ENCODE measurements at regions not wholly inside any gene's neighbourhood (a gene's known extent, or its start where the extent isn't known, plus 50 kb on each side); places are given as distances from the start of the nearest gene placed in this dataset.
"Not testable (repeated sequence)": the region's sequence is repeated elsewhere in the genome, so short reads cannot be mapped to it uniquely, and the experiment has no call there.

DNA sequence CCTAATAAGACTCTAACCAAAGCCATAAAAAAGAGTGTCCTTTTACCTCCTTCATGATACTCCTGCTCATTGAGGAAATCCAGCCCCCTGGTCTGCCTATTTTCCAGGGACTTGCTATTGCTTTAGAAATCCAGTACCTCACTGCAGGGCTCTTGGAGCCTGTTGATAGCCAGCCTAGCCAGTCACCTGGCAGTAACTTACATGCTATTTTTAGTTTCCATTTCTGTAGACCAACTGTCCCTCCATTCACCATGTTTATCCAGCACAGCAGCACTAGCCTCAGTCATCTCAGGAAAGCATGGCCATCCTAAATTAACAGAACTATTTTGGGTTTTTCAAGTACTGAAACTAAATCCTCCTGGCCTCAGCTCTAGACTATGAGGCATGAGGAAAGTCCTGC lies 91.5 kb upstream of the PHF24 start:
- no peak for TF ChIP-seq CTCF (IDR thresholded peaks at IDR 0.05)
- intact Hi-C loops (cut with DNase I), result no loop called here
- Histone ChIP-seq H3K27me3 (no peaks in the 10 kb centered on the region), H3K4me1 (no peaks in the 10 kb centered on the region), H3K27ac (no peak overlapping the region), H3K4me3 (no peak overlapping the region), H3K36me3 (no peaks in the 10 kb centered on the region), H3K9me3 (no peaks in the 10 kb centered on the region)
- FAIRE-seq (no peak), ATAC-seq (no peak), DNase-seq (no peak)

DNA sequence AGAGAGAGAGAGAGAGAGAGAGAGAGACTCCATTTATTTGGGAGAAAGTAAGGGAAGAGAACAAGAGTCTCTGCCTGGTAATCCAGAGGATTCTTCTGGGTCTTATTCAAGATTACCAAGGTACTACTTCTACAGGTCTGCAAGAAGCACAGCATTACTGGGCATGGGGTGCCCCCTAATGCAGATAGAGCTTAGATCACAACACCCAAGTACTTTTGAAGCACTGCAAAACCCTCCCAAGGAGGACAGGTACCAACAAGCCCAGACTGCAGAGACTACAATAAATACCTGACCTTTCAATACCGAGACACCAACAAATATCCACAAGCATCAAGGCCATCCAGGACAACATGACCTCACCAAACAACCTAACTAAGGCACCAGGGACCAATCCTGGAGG lies 94.7 kb upstream of the PHF24 start:
- H3K27ac ChIP-seq, result no peak overlapping the region
- no peak overlapping the region for H3K4me3 ChIP-seq
- 40 to 68% methylated on average over 1 of the region's 1 CpG for WGBS, 2 donors
- H3K4me1 ChIP-seq, result no peaks in the 10 kb centered on the region
- ATAC-seq (no peak), DNase-seq (no peak), FAIRE-seq (no peak)
- no peaks in the 10 kb centered on the region for H3K9me3 ChIP-seq
- H3K27me3 ChIP-seq, result no peaks in the 10 kb centered on the region
- no peak for TF ChIP-seq CTCF (IDR thresholded peaks at IDR 0.05)
- intact Hi-C loops (cut with DNase I), result no loop called here
- H3K36me3 ChIP-seq, result no peaks in the 10 kb centered on the region

DNA sequence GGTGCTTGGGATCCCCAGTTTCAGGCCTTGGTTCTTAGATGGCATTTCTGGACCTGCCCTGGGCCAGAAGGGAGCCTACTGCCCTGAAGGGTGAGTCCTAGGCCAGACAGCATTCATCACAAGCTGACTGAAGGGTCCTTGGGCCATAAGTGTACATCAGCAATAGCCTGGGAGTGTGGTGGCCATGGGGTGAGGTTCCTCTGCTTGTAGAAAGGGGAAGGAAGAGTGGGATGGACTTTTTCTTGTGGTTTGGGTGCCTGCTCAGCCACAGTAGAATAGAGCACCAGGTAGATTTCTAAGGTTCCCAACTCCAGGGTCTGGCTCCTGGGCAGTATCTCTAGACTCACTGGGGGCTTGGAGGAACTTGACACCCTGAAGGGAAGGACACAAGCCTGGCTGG lies 95.2 kb upstream of the PHF24 start:
- intact Hi-C loops (cut with DNase I), result no loop called here
- no peak for TF ChIP-seq CTCF (IDR thresholded peaks at IDR 0.05)
- DNase-seq (no peak), ATAC-seq (no peak), FAIRE-seq (no peak)
- Histone ChIP-seq H3K4me3 (no peak overlapping the region), H3K27ac (no peak overlapping the region), H3K36me3 (no peaks in the 10 kb centered on the region), H3K4me1 (no peaks in the 10 kb centered on the region), H3K27me3 (no peaks in the 10 kb centered on the region), H3K9me3 (no peaks in the 10 kb centered on the region)

GRCh38 chr9:34862043-34862442 lies 96.0 kb upstream of the PHF24 start:
- no peaks in the 10 kb centered on the region for H3K27me3 ChIP-seq
- no peak overlapping the region for H3K4me3 ChIP-seq
- TF ChIP-seq CTCF (IDR thresholded peaks at IDR 0.05), result no peak
- no peaks in the 10 kb centered on the region for H3K4me1 ChIP-seq
- DNase-seq (no peak), FAIRE-seq (no peak), ATAC-seq (no peak)
- 28 to 39% methylated on average over 4 of the region's 4 CpGs for WGBS, 2 donors
- H3K9me3 ChIP-seq, result no peaks in the 10 kb centered on the region
- no peak overlapping the region for H3K27ac ChIP-seq
- intact Hi-C loops (cut with DNase I), result no loop called here
- H3K36me3 ChIP-seq, result no peaks in the 10 kb centered on the region

GRCh38 chr9:34855016-34855415 lies 103.1 kb upstream of the PHF24 start:
- H3K9me3 ChIP-seq; H3K27me3 ChIP-seq; H3K36me3 ChIP-seq; FAIRE-seq; ATAC-seq; DNase-seq; H3K4me3 ChIP-seq; intact Hi-C loops (cut with DNase I); H3K27ac ChIP-seq; H3K4me1 ChIP-seq: not testable (repeated sequence)

- no peaks in the 10 kb centered on the region for H3K9me3 ChIP-seq
- DNase-seq, result no peak
- H3K4me1 ChIP-seq, result no peaks in the 10 kb centered on the region
- TF ChIP-seq CTCF (IDR thresholded peaks at IDR 0.05), result no peak
- no peak overlapping the region for H3K4me3 ChIP-seq
- WGBS, 2 donors, result 76 to 78% methylated on average over 1 of the region's 1 CpG
- H3K36me3 ChIP-seq, result no peaks in the 10 kb centered on the region
- no peak for FAIRE-seq
- intact Hi-C loops (cut with DNase I), result no loop called here
- no peaks in the 10 kb centered on the region for H3K27me3 ChIP-seq
- ATAC-seq, result no peak
- no peak overlapping the region for H3K27ac ChIP-seq
These were observed 120.1 kb upstream of the CCL21 start for GRCh38 chr9:34830068-34830467.

All from pancreas (tissue), 10 donors.